HG02678 (cell line): ENCODE measurements at regions not wholly inside any gene's neighbourhood (a gene's known extent, or its start where the extent isn't known, plus 50 kb on each side); places are given as distances from the start of the nearest gene placed in this dataset.
"Not testable (repeated sequence)": the region's sequence is repeated elsewhere in the genome, so short reads cannot be mapped to it uniquely, and the experiment has no call there.

Experiments
- ATAC-seq: cut with Tn5 transposase; IDR thresholded peaks from one replicate; pipeline ENCODE4 v1.9.1; 2021; ENCODE audit warnings: mild to moderate bottlenecking, moderate library complexity; ENCODE audit not compliant: unreplicated experiment

DNA sequence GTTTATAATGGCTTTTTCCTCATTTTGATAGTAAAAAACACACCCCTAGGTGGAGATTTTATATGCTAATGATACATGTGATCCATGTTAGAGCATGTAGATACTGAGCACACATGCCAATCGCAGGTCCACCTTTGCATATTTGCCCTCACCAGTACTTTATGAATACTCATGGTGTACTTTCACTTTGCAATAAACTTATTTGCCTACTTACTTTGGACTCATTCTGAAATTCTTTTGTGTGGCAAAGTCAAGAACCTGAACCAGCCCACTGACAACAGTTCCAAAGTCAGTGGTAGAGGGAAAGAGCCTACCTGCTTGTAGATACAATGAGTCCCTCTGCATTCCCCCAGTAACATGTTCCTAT is 58.5 kb upstream of the DHRS4 start:
- no peak for ATAC-seq

DNA sequence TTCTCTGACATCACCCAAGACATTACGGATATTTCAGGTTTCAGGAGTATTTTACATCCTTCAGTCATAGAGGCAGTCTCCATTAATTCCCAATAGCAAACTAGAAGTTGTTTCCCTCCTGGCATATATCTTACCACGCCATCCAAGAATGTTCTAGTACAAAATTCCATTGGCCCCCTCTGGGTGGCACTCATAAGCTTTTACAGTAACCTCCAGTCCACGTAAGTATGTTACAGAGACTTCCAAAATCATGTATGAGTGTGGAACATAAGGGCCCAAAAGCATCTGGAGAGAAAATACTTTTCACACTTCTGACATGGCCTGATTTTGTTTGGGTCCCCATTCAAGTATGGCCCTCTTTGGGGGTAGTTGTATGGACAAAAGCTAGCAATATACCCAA is 58.1 kb upstream of the DHRS4 start:
- no peak for ATAC-seq

DNA sequence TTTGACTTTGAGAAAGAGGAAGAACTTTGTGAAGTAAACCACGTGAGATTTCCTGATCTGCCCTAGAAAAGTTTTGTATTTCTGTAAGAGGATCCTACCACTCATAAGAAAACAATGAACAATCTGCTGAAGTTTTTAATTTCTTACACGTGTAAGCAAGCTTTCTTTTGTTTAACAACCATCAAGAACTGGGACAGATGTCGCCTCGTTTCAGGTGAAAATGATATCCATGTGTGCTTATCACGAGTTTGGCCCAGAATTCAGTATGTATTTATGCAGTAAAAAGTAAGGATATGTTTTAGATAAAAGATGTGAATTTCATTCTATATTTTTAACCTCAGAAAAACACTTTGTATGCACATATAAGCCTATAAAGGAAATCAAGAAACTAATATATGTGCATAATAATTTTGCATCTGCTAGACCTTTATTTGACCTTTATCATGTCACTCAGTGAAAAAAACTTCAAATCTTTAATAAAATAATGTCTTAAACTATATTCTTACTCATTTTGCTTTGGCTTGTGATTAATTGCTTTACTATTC is 56.9 kb upstream of the DHRS4 start:
- ATAC-seq: no peak

DNA sequence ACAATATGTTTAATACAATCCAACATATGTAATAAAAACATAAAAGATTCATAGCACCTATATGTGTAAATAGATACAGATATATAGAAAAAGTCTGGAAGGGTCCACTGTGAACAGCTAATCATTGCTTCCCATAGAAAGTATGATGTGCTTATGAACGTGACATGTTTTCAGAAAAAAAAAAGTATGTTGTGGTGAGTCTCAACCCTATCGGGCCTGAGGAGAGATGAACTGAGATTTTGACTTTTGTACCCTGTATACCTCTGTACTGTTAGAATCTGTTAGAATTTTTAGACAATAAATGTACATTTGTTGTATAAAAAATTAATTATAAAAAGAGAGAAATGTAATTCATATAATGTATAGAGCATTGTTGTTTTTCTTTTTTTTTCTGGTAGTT is 56.3 kb upstream of the DHRS4 start:
- ATAC-seq: not testable (repeated sequence)

DNA sequence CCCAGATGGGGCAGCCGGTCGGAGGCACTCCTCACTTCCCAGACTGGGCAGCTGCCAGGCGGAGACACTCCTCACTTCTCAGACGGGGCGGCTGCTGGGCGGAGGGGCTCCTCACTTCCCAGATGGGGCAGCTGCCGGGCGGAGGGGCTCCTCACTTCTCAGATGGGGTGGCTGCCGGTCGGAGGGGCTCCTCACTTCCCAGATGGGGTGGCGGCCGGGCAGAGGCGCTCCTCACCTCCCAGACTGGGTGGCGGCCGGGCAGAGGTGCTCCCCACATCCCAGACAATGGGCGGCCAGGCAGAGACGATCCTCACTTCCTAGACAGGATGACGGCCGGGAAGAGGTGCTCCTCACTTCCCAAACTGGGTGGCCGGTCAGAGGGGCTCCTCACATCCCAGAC is 55.2 kb upstream of the DHRS4 start:
- ATAC-seq: not testable (repeated sequence)

DNA sequence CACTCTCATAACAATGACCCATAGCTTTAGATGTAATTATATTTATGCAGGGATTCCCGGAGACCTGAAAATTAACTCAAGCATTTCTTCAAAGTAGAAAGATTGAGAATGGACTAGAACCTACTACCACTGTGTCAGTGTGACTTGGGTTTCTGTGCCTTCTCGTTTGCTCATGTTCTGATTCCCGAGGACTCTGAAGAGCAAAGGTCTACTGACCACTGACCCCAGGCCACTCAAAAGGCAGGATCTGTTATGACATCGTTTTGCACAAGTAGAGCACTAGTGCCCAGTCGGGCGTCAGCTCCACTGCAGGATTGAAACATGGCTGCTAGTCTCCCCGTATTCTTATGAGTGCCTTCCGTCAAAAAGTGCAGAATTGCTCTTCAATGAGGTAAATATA is 53.8 kb upstream of the DHRS4 start:
- no peak for ATAC-seq

DNA sequence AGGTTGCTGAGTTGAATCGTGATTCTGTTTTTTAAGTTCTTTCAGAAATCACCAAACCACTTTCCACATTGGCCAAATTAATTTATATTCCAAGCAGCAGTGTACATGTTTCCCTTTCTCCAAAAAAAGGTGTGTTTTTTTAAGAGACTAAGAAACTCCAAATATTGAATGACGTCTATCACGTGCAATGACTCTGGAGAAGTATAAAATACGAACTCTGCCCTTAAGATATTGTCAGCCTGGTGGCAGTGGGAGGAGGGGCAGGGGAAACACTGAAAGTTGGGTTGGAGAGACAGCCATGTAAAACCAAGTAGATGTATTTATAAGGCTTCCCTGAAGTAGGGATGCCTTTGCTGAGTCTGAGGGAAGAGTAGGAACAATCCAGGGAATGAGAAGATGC is 50.1 kb upstream of the DHRS4 start:
- no peak for ATAC-seq
